Gastrocnemius medialis (tissue), 4 donors: ENCODE measurements at regions not wholly inside any gene's neighbourhood (a gene's known extent, or its start where the extent isn't known, plus 50 kb on each side); places are given as distances from the start of the nearest gene placed in this dataset.
"Not testable (repeated sequence)": the region's sequence is repeated elsewhere in the genome, so short reads cannot be mapped to it uniquely, and the experiment has no call there.

Source experiments
- ATAC-seq, 2 donors: fragments of 150-250 bp; one replicate each; pipeline ENCODE4 v1.9.1; 2016
- DNase-seq, 2 donors: peaks; one replicate each; pipeline ENCODE4 v3.0.0-alpha.2; 2019
- H3K27ac ChIP-seq, 4 donors: fragments of 200-600 bp; sonication (generic); 1 replicate in 1 of 4; 2 replicates in 3 of 4; pipeline ENCODE4 v1.5.1; 2016 to 2018; ENCODE audit warnings: mild to moderate bottlenecking in 2 of 4, moderate library complexity in 1 of 4
- H3K27me3 ChIP-seq, 3 donors: fragments of 200-600 bp; sonication (generic) in 2 of 3; 1 replicate in 1 of 3; 2 replicates in 2 of 3; pipeline versions ENCODE4 v1.5.1 to v1.6.0; 2016 to 2019; ENCODE audit warnings: mild to moderate bottlenecking in 1 of 3, moderate library complexity in 1 of 3
- H3K36me3 ChIP-seq, 2 donors: fragments of 200-600 bp; sonication (generic) in 1 of 2; one replicate each; pipeline ENCODE4 v1.5.1; 2017 to 2018
- H3K4me1 ChIP-seq, 2 donors: fragments of 200-600 bp; sonication (generic) in 1 of 2; one replicate each; pipeline ENCODE4 v1.5.1; 2016 to 2017; ENCODE audit warnings: mild to moderate bottlenecking in 2 of 2
- H3K4me3 ChIP-seq, 4 donors: fragments of 200-600 bp; sonication (generic) in 3 of 4; 1 replicate in 1 of 4; 2 replicates in 3 of 4; pipeline ENCODE4 v1.5.1; 2016 to 2019; ENCODE audit warnings: mild to moderate bottlenecking in 2 of 4
- H3K9me3 ChIP-seq, 3 donors: fragments of 200-600 bp; sonication (generic) in 2 of 3; 1 replicate in 1 of 3; 2 replicates in 2 of 3; pipeline ENCODE4 v1.5.1; 2016 to 2019
- POLR2A ChIP-seq, 2 donors: fragments of 450-650 bp; IDR thresholded peaks; one replicate each; pipeline ENCODE4 v1.6.1; 2017; ENCODE audit warnings: antibody characterized with exemption in 2 of 2, mild to moderate bottlenecking in 2 of 2, moderate library complexity in 2 of 2
- in situ Hi-C, 4 donors: fragments of 200-750 bp; cut with MboI; loops; one replicate each; pipeline versions ENCODE4 v1.15.0 to v1.8.0; 2017; ENCODE audit warnings: low sequenced_read_pairs in 4 of 4
- intact Hi-C: fragments of 100-400 bp; cut with DNase I; formaldehyde crosslinking; loops from one replicate; pipeline ENCODE4 v1.15.1; 2023; ENCODE audit warnings: low total_unique reads
- TF ChIP-seq, protein P1 (sequence below), 5 experiments: fragments of 450-650 bp in 3 of 5; fragments of 200-600 bp in 2 of 5; sonication (generic) in 2 of 5; IDR thresholded peaks in 4 of 5; conservative IDR thresholded peaks in 1 of 5; 1 replicate in 4 of 5; 2 replicates in 1 of 5; pipeline ENCODE4 v1.5.1; 2016 to 2019; ENCODE audit warnings: antibody characterized with exemption in 5 of 5, mild to moderate bottlenecking in 3 of 5, moderate library complexity in 3 of 5

DNA sequence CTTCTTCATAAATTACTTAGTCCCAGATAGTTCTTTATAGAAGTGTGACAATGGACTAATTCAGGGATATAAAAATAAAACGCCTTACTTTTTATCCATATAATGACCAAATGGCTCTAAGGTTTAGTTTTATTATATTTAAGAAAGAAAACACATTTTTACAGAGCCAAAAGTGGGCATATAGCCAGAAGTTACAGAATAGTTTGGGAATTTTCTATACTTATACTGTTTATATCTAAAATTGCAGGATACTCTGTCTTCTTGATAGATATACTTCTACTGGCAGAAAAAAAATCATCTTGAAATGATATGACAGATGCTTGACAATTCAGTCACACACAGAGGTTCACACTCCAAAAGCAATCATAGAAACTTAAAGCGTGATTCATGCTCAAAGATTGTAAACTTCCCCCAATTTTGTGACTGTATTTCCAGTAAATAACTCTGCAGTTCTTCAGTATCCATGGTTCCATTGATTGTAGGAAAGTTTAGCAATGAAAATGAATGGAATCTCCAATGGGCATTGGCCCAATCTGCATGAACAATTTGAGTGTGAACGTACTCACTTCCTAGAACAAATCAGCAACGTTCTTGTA, 307.8 kb downstream of the NOVA1 start:
- ATAC-seq, result no peak
- no peaks in the 10 kb centered on the region for H3K27me3 ChIP-seq
- no peaks in the 10 kb centered on the region for H3K36me3 ChIP-seq
- H3K27ac ChIP-seq, result no peak overlapping the region
- H3K9me3 ChIP-seq, result no peaks in the 10 kb centered on the region
- intact Hi-C loops (no loop called here), in situ Hi-C loops (no loop called here)
- no peak for DNase-seq
- TF ChIP-seq, protein P1, sequence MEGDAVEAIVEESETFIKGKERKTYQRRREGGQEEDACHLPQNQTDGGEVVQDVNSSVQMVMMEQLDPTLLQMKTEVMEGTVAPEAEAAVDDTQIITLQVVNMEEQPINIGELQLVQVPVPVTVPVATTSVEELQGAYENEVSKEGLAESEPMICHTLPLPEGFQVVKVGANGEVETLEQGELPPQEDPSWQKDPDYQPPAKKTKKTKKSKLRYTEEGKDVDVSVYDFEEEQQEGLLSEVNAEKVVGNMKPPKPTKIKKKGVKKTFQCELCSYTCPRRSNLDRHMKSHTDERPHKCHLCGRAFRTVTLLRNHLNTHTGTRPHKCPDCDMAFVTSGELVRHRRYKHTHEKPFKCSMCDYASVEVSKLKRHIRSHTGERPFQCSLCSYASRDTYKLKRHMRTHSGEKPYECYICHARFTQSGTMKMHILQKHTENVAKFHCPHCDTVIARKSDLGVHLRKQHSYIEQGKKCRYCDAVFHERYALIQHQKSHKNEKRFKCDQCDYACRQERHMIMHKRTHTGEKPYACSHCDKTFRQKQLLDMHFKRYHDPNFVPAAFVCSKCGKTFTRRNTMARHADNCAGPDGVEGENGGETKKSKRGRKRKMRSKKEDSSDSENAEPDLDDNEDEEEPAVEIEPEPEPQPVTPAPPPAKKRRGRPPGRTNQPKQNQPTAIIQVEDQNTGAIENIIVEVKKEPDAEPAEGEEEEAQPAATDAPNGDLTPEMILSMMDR (IDR thresholded peaks at IDR 0.05 in 4 of 5, conservative IDR thresholded peaks at IDR 0.05 in 1 of 5), result no peak
- TF ChIP-seq POLR2A (IDR thresholded peaks at IDR 0.05), result no peak
- H3K4me1 ChIP-seq, result no peaks in the 10 kb centered on the region
- no peak overlapping the region for H3K4me3 ChIP-seq

DNA sequence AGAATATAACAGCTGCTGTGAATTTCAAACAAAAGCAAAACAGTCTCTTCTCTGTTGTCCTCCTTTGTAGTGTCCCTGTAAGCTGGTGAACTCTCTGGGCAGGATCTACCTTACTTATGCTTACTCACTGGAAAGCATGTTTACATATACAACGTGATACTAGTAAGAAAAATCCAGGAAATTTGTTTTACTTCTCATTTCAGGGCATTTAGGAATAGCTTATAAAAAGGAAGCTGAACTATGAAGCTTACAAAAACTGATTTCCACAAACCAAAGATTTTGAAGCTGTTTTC, 311.0 kb downstream of the NOVA1 start:
- Histone ChIP-seq H3K36me3 (no peaks in the 10 kb centered on the region), H3K27ac (no peak overlapping the region), H3K4me3 (no peak overlapping the region), H3K27me3 (no peaks in the 10 kb centered on the region), H3K9me3 (no peaks in the 10 kb centered on the region), H3K4me1 (no peaks in the 10 kb centered on the region)
- in situ Hi-C loops, result no loop called here
- no peak for DNase-seq
- ATAC-seq, result no peak
- intact Hi-C loops, result no loop called here
- TF ChIP-seq, protein P1 (IDR thresholded peaks at IDR 0.05 in 4 of 5, conservative IDR thresholded peaks at IDR 0.05 in 1 of 5), result no peak
- no peak for TF ChIP-seq POLR2A (IDR thresholded peaks at IDR 0.05)

DNA sequence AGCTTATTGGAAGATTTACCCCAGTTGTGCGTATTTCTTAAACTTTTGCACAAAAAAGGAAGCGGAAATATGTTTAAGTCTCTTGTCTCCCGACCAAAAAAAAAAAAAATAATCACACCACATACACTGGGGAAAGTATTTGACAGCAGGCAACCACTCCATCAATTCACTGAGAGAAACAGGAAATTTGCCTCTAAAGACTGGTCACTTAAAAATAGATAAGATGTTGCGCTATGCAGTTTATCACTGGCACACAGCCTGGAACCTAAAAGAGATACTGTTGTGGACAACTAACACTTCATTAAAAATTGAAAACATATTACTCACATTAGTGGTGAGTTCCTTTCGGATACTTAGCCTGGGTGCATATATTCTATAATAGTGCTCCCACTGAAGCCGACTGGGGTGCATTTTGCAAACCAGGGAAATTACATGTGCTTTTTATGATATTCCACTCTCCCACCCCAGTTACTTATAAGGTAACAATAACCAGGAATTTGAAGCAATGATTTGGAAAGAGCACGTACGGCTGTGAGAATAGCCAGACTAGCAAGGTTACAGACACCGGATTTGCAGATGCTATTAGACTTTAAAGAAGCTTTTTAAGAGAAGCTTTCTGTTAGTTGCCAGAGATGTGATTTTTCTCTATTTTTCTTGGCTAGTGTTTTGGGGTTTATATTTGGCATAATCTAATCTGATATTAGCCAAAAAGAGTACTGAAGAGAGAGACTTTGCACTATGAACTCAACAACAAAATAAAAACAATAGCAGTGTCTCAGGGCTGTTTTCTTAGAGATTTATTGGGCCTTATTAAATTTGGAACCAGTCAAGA, 311.5 kb downstream of the NOVA1 start:
- in situ Hi-C loops (no loop called here), intact Hi-C loops (no loop called here)
- no peak overlapping the region for H3K27ac ChIP-seq
- TF ChIP-seq POLR2A (IDR thresholded peaks at IDR 0.05), result no peak
- TF ChIP-seq, protein P1 (IDR thresholded peaks at IDR 0.05 in 4 of 5, conservative IDR thresholded peaks at IDR 0.05 in 1 of 5), result no peak
- no peaks in the 10 kb centered on the region for H3K9me3 ChIP-seq
- H3K27me3 ChIP-seq, result no peaks in the 10 kb centered on the region
- DNase-seq (no peak), ATAC-seq (no peak)
- H3K4me3 ChIP-seq, result no peak overlapping the region
- H3K4me1 ChIP-seq, result no peaks in the 10 kb centered on the region
- H3K36me3 ChIP-seq, result no peaks in the 10 kb centered on the region

DNA sequence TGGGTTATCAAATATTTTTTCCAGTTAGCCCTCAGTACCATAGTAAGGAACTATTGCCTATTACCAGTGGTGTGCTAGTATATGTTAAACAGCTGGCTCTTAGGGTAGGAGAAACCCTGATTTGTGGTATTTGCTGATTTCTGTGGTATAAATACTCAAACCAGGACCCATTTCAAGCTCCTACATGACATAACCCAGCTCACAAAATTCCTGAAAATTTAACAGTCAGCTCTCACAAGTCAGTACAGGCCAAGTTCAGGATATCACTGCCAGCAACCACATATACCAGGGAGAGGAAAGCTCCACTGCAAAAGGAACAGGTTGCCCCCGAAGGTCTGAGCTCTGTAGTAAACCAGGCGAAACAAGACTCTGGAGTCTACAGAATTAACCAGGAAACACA, 315.3 kb downstream of the NOVA1 start:
- DNase-seq, result no peak
- no peaks in the 10 kb centered on the region for H3K9me3 ChIP-seq
- H3K4me3 ChIP-seq, result no peak overlapping the region
- no peaks in the 10 kb centered on the region for H3K36me3 ChIP-seq
- ATAC-seq, result no peak
- no peaks in the 10 kb centered on the region for H3K27me3 ChIP-seq
- TF ChIP-seq, protein P1 (IDR thresholded peaks at IDR 0.05 in 4 of 5, conservative IDR thresholded peaks at IDR 0.05 in 1 of 5), result no peak
- TF ChIP-seq POLR2A (IDR thresholded peaks at IDR 0.05), result no peak
- in situ Hi-C loops (no loop called here), intact Hi-C loops (no loop called here)
- H3K4me1 ChIP-seq, result no peaks in the 10 kb centered on the region
- H3K27ac ChIP-seq, result no peak overlapping the region

DNA sequence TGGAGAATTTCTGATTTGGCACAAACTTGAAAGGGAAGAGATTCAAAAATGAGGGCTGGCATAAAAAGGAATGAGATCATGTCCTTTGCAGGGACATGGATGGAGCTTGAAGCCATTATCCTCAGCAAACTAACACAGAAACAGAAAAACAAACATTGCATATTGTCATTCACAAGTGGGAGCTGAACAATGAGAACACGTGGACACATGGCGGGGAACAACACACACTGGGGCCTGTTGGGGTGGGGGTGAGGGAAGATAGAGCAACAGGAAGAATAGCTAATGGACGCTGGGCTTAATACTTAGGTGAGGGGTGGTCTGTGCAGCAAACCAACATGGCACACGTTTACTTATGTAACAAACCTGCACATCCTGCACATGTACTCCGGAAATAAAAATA, 315.8 kb downstream of the NOVA1 start:
- intact Hi-C loops, in situ Hi-C loops, DNase-seq, H3K4me1 ChIP-seq, H3K9me3 ChIP-seq, H3K27me3 ChIP-seq, H3K36me3 ChIP-seq, H3K27ac ChIP-seq, ATAC-seq, H3K4me3 ChIP-seq: not testable (repeated sequence)
